CD4-positive, alpha-beta T cell (primary cell): ENCODE measurements at regions not wholly inside any gene's neighbourhood (a gene's known extent, or its start where the extent isn't known, plus 50 kb on each side); places are given as distances from the start of the nearest gene placed in this dataset.

Experiments used
- ATAC-seq: fragments of 200-7000 bp; cut with Tn5 transposase; one replicate; pipeline ENCODE4 v1.10.0; 2022; ENCODE audit warnings: mild to moderate bottlenecking; ENCODE audit not compliant: poor library complexity
- CTCF ChIA-PET: fragments of 350-600 bp; sonication (Branson Sonifier 250); formaldehyde crosslinking; loops from one replicate; lab custom pipeline; 2021; ENCODE audit warnings: antibody characterized with exemption, inconsistent platforms; lab: Charles Lee
- POLR2A ChIA-PET: fragments of 350-600 bp; sonication (Branson Sonifier 250); formaldehyde crosslinking; loops from one replicate; lab custom pipeline; 2021; ENCODE audit warnings: antibody characterized with exemption, inconsistent platforms; lab: Charles Lee
- DNase-seq, 14 experiments: peaks; one replicate each; pipeline ENCODE4 v3.0.0-alpha.2; 2013 to 2020; ENCODE audit warnings: mixed read lengths in 2 of 14
- H3K27ac ChIP-seq, 2 donors: one replicate each; pipeline versions ENCODE4 v1.5.1 to v1.7.0; 2013; ENCODE audit warnings: low read length in 2 of 2, low read depth in 1 of 2, mild to moderate bottlenecking in 1 of 2
- H3K27me3 ChIP-seq, 2 experiments: 1 replicate in 1 of 2; 2 replicates in 1 of 2; pipeline versions ENCODE4 v1.6.1 to v1.7.0; 2013; ENCODE audit warnings: low read length in 2 of 2, control low read depth in 1 of 2, mild to moderate bottlenecking in 1 of 2, moderate library complexity in 1 of 2; ENCODE audit not compliant: insufficient read depth in 2 of 2, control insufficient read depth in 1 of 2
- H3K36me3 ChIP-seq: one replicate; pipeline ENCODE4 v1.6.1; 2013; ENCODE audit warnings: low read length, control low read depth; ENCODE audit not compliant: insufficient read depth
- H3K4me1 ChIP-seq: one replicate; pipeline ENCODE4 v1.6.1; 2013; ENCODE audit warnings: low read length, control low read depth; ENCODE audit not compliant: insufficient read depth
- H3K4me3 ChIP-seq: one replicate; pipeline ENCODE4 v1.5.1; 2013; ENCODE audit warnings: mild to moderate bottlenecking, low read length, moderate library complexity
- H3K9me3 ChIP-seq, 2 experiments: 1 replicate in 1 of 2; 2 replicates in 1 of 2; pipeline versions ENCODE4 v1.6.1 to v1.7.0; 2013; ENCODE audit warnings: low read length in 2 of 2, mild to moderate bottlenecking in 2 of 2, control low read depth in 1 of 2, moderate library complexity in 1 of 2; ENCODE audit not compliant: control insufficient read depth in 1 of 2, insufficient read depth in 1 of 2
- H3K27ac Mint-ChIP-seq: one replicate; pipeline ENCODE4 v1.8.0; 2020; ENCODE audit warnings: mixed read lengths
- H3K27me3 Mint-ChIP-seq: one replicate; pipeline ENCODE4 v1.8.0; 2021; ENCODE audit warnings: mixed read lengths
- H3K36me3 Mint-ChIP-seq: one replicate; pipeline ENCODE4 v1.8.0; 2021; ENCODE audit warnings: low read depth, mixed read lengths
- H3K4me1 Mint-ChIP-seq: one replicate; pipeline ENCODE4 v1.8.0; 2021; ENCODE audit warnings: low read depth, mixed read lengths
- H3K4me3 Mint-ChIP-seq: one replicate; pipeline ENCODE4 v1.8.0; 2020; ENCODE audit warnings: mild to moderate bottlenecking, mixed read lengths
- H3K9me3 Mint-ChIP-seq: one replicate; pipeline ENCODE4 v1.8.0; 2020; ENCODE audit warnings: mixed read lengths
- intact Hi-C, 2 experiments: fragments of 100-400 bp; cut with DNase I in 1 of 2; cut with micrococcal nuclease in 1 of 2; formaldehyde crosslinking; loops; one replicate each; pipeline versions ENCODE4 v1.15.1 to v1.9.0; 2023 to 2025; cut with DNase I, micrococcal nuclease
- TF ChIP-seq, protein P1 (sequence below): fragments of 200-600 bp; IDR thresholded peaks from one replicate; pipeline ENCODE4 v1.8.0; 2022; ENCODE audit warnings: antibody characterized with exemption, mild to moderate bottlenecking

DNA sequence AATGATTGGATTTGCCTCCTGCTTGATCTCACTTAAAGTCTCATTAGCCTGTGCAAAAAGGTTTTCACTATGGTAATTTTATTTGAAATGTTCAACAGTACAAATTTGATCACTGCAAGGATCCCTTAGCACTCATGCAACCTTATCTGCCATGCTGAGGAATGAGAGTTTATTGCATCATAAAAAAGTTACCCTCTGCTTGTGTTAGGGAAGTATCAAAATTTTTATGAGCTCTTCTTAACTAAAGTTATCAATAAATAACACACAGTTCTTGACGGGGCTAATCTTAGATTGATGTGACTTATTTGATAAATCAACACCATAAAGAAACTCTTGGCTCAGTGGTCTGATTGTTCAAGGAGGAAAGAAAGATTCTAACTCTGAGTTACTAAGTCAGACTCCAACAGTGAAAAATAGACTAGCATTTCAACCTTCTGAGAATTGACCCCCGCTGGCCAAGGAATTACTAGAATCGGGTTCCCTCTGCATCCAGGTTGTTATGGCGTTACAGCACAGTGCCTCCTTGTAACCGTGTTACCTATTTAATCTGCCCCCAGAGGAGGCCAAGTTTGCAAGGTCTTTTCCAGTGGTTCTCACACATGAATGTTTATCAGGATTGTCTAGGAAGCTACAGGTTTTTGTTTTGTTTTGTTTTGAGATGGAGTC, 259.7 kb downstream of the CDCA7 start:
- H3K27me3 ChIP-seq, result peaks cover 0 to 2% of the 10 kb centered on the region in 2 experiments
- no peaks in the 10 kb centered on the region for H3K36me3 ChIP-seq
- DNase-seq, result no peak
- H3K27ac Mint-ChIP-seq, result no peak overlapping the region
- peaks cover 4% of the 10 kb centered on the region for H3K9me3 Mint-ChIP-seq
- H3K4me1 ChIP-seq, result no peaks in the 10 kb centered on the region
- CTCF ChIA-PET, result no interaction called here
- intact Hi-C loops, result no loop called here
- peaks cover 0 to 7% of the 10 kb centered on the region in 2 experiments for H3K9me3 ChIP-seq
- ATAC-seq, result no peak
- POLR2A ChIA-PET, result no interaction called here
- TF ChIP-seq, protein P1, sequence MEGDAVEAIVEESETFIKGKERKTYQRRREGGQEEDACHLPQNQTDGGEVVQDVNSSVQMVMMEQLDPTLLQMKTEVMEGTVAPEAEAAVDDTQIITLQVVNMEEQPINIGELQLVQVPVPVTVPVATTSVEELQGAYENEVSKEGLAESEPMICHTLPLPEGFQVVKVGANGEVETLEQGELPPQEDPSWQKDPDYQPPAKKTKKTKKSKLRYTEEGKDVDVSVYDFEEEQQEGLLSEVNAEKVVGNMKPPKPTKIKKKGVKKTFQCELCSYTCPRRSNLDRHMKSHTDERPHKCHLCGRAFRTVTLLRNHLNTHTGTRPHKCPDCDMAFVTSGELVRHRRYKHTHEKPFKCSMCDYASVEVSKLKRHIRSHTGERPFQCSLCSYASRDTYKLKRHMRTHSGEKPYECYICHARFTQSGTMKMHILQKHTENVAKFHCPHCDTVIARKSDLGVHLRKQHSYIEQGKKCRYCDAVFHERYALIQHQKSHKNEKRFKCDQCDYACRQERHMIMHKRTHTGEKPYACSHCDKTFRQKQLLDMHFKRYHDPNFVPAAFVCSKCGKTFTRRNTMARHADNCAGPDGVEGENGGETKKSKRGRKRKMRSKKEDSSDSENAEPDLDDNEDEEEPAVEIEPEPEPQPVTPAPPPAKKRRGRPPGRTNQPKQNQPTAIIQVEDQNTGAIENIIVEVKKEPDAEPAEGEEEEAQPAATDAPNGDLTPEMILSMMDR, result no peak
- H3K4me3 Mint-ChIP-seq, result no peak overlapping the region
- peaks cover 27% of the 10 kb centered on the region for H3K27me3 Mint-ChIP-seq
- H3K36me3 Mint-ChIP-seq, result no peaks in the 10 kb centered on the region
- no peaks in the 10 kb centered on the region for H3K4me1 Mint-ChIP-seq
- H3K4me3 ChIP-seq, result no peak overlapping the region
- no peak overlapping the region for H3K27ac ChIP-seq

DNA sequence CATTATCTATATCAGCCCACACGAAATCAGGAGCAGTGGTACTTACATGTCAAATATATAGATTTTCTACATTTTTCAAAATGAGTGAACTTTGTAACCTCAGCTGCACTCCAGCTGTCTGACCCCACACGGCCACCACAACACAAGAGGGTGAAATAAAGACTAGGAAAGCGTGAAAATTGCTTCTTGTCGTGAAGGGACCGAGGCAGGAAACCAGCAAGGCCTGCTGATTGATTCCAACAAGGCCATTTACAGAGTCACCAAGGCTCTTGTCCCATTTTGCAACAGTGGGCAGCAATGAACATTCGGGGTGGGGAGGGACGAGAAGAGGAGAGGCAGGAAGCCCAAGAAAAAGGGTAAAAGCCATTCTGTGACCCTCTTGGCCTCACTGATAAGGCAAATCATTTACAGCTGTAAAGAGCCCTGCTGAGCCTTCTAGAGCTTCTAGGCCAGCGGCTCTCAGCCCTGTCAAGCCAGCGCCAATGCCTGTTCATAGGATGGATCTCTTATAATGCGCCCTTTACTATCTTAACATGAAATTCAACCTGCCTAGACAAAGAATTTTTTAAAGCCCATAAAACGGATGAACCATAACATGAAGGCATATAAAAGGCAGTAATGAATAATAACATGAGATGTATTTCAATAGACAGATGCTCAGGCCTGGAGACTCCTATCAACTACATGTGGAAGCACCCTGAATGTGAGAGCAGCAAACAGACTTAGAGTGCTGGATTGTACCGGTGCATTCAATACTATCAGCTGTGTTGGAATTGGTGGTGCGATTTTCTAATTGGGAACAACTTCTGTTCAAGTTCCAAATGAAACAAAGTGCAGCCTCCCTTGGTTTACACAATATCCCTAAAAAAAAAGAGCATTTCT, 269.0 kb downstream of the CDCA7 start:
- ATAC-seq, result no peak
- Mint-ChIP-seq H3K36me3 (no peaks in the 10 kb centered on the region), H3K4me1 (no peaks in the 10 kb centered on the region), H3K27ac (no peak overlapping the region), H3K27me3 (peaks cover 20% of the 10 kb centered on the region), H3K4me3 (no peak overlapping the region), H3K9me3 (no peaks in the 10 kb centered on the region)
- Histone ChIP-seq H3K4me3 (no peak overlapping the region), H3K27ac (no peak overlapping the region), H3K4me1 (no peaks in the 10 kb centered on the region), H3K27me3 (peaks cover 0 to 4% of the 10 kb centered on the region in 2 experiments), H3K9me3 (peaks cover 0 to 4% of the 10 kb centered on the region in 2 experiments), H3K36me3 (no peaks in the 10 kb centered on the region)
- CTCF ChIA-PET, result interaction anchor here (0.6 kb wide), 1 partner anchor 679 kb away, joined by 3 read pairs; no protein-coding TSS in a partner anchor
- POLR2A ChIA-PET, result no interaction called here
- intact Hi-C loops, result no loop called here
- TF ChIP-seq, protein P1, result no peak
- DNase-seq, result no peak

DNA sequence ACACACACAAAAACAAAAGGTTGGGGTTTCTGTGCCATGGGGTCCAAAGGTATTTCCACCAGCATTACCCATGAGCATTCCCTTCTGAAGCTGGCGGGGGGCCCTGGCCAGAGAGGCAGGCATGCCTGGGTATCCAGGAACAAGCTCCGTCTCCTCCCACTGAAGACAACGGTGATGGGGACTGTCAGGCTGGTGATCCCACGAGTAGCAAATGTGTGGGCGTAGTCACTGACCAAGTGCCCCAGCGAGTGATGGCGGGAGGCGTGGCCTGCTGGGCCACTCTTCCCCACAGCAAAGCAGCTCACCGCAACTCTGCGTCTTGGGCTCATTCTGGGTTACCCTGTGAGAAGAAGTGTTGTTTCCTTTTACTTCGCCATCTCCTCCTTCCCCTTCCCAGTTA, 270.6 kb downstream of the CDCA7 start:
- TF ChIP-seq, protein P1, result no peak
- H3K27ac Mint-ChIP-seq, result no peak overlapping the region
- no peak overlapping the region for H3K4me3 Mint-ChIP-seq
- Histone ChIP-seq H3K27me3 (peaks cover 0 to 2% of the 10 kb centered on the region in 2 experiments), H3K36me3 (no peaks in the 10 kb centered on the region), H3K4me1 (no peaks in the 10 kb centered on the region), H3K27ac (no peak overlapping the region), H3K4me3 (no peak overlapping the region), H3K9me3 (peaks cover 0 to 4% of the 10 kb centered on the region in 2 experiments)
- intact Hi-C loops, result no loop called here
- DNase-seq (no peak), ATAC-seq (no peak)
- POLR2A ChIA-PET, result no interaction called here
- peaks cover 25% of the 10 kb centered on the region for H3K27me3 Mint-ChIP-seq
- no peaks in the 10 kb centered on the region for H3K36me3 Mint-ChIP-seq
- H3K4me1 Mint-ChIP-seq, result no peaks in the 10 kb centered on the region
- H3K9me3 Mint-ChIP-seq, result no peaks in the 10 kb centered on the region
- CTCF ChIA-PET, result no interaction called here
